AG09319 (cell line): ENCODE measurements at regions not wholly inside any gene's neighbourhood (a gene's known extent, or its start where the extent isn't known, plus 50 kb on each side); places are given as distances from the start of the nearest gene placed in this dataset.

Source experiments
- DNase-seq: peaks from one replicate; pipeline ENCODE4 v3.0.0-alpha.2; 2010; ENCODE audit warnings: low read depth; ENCODE audit errors: extremely low read depth
- CTCF ChIP-seq: IDR thresholded peaks from 2 replicates; pipeline ENCODE4 v1.5.1; 2011; ENCODE audit warnings: low read depth, mild to moderate bottlenecking, inconsistent platforms, low read length, moderate library complexity

GRCh38 chr14:87838931-87839330 is 154.1 kb downstream of the GALC start:
- TF ChIP-seq CTCF: no peak
- DNase-seq: no peak

GRCh38 chr14:87837296-87837695 is 155.7 kb downstream of the GALC start:
- no peak for TF ChIP-seq CTCF
- no peak for DNase-seq

GRCh38 chr14:87834594-87834993 is 158.4 kb downstream of the GALC start:
- no peak for DNase-seq
- TF ChIP-seq CTCF: no peak

- DNase-seq: no peak
- TF ChIP-seq CTCF: no peak
These were observed 160.0 kb downstream of the GALC start for GRCh38 chr14:87833026-87833425.

- no peak for TF ChIP-seq CTCF
- no peak for DNase-seq
These were observed 162.4 kb downstream of the GALC start for GRCh38 chr14:87830443-87831096.

- DNase-seq: no peak
- TF ChIP-seq CTCF: no peak
These were observed 163.4 kb downstream of the GALC start for GRCh38 chr14:87829543-87829942.

- no peak for DNase-seq
- TF ChIP-seq CTCF: no peak
These were observed 168.7 kb downstream of the GALC start for GRCh38 chr14:87824266-87824665.
